ENCODE measurements at regions not wholly inside any gene's neighbourhood (a gene's known extent, or its start where the extent isn't known, plus 50 kb on each side); places are given as distances from the start of the nearest gene placed in this dataset.

- TF ChIP-seq CTCF (conservative IDR thresholded peaks at IDR 0.05), result no peak
- no peak for TF ChIP-seq EZH2 (IDR thresholded peaks at IDR 0.05; ENCODE audit: low read depth)
Observed at GRCh38 chr1:96036763-96037162, 684.8 kb upstream of the PTBP2 start.

Measured in PC-9 (cell line).